K562 (cell line): ENCODE measurements at regions not wholly inside any gene's neighbourhood (a gene's known extent, or its start where the extent isn't known, plus 50 kb on each side); places are given as distances from the start of the nearest gene placed in this dataset.

Source experiments
- ATAC-seq: fragments of 200-7000 bp; cut with Tn5 transposase; 3 replicates; pipeline ENCODE4 v1.9.1; 2020; ENCODE audit warnings: moderate library complexity
- BruUV-seq: library from RNA; stranded (reverse); fragments of 400-500 nt; replicated peaks from 2 replicates; lab custom pipeline; 2021; lab: Mats Ljungman, UMichigan
- CTCF ChIA-PET: fragments of 300-600 bp; formaldehyde crosslinking; extraction: SDS; loops from one replicate; lab custom pipeline; 2021; ENCODE audit warnings: low intra/inter-chr PET ratio; lab: Yijun Ruan, JAX
- POLR2A ChIA-PET: fragments of 300-600, 350-650 bp; sonication (Branson Sonifier 250); formaldehyde crosslinking; extraction: SDS; loops from one replicate; lab custom pipeline; 2021; ENCODE audit warnings: antibody characterized with exemption, inconsistent platforms; lab: Yijun Ruan, JAX
- DNase-seq, 4 experiments: peaks; one replicate each; pipeline versions ENCODE4 v3.0.0 to v3.0.0-alpha.2; 2011 to 2018; ENCODE audit warnings: low spot score in 3 of 4, mixed read lengths in 3 of 4; ENCODE audit errors: extremely low read depth in 1 of 4
- FAIRE-seq: peaks from 2 replicates; lab custom pipeline; 2011; peaks lifted over from hg19 to GRCh38; lab: Jason Lieb, UNC
- H2AFZ ChIP-seq: 2 replicates; pipeline ENCODE4 v1.6.0; 2011; ENCODE audit warnings: low read depth, low read length, control low read depth, inconsistent platforms
- H3K27ac ChIP-seq: fragments of 200-600 bp; 3 replicates; pipeline ENCODE4 v1.8.0; 2011; ENCODE audit warnings: low read depth, mild to moderate bottlenecking, control low read depth, inconsistent platforms, low read length, moderate library complexity, mixed read lengths; ENCODE audit errors: extremely low read depth
- H3K27me3 ChIP-seq, 2 experiments: fragments of 300-600 bp in 1 of 2; 2 replicates in 1 of 2; 3 replicates in 1 of 2; pipeline versions ENCODE4 v1.6.0 to v1.8.0; 2011; ENCODE audit warnings: inconsistent platforms in 2 of 2, low read length in 2 of 2, mild to moderate bottlenecking in 1 of 2, mixed read lengths in 1 of 2, moderate library complexity in 1 of 2; ENCODE audit not compliant: control insufficient read depth in 2 of 2, insufficient read depth in 2 of 2
- H3K36me3 ChIP-seq: fragments of 300-600 bp; 3 replicates; pipeline ENCODE4 v1.8.0; 2011; ENCODE audit warnings: mild to moderate bottlenecking, low read length, inconsistent platforms; ENCODE audit not compliant: control insufficient read depth, insufficient read depth
- H3K4me1 ChIP-seq, 2 experiments: fragments of 200-600 bp in 1 of 2; replicated peaks in 1 of 2; 2 replicates in 1 of 2; 3 replicates in 1 of 2; pipeline versions ENCODE4 v1.5.1 to v1.8.0; 2011; ENCODE audit warnings: inconsistent platforms in 2 of 2, low read length in 2 of 2, mild to moderate bottlenecking in 1 of 2, mixed read lengths in 1 of 2, moderate library complexity in 1 of 2; ENCODE audit not compliant: control insufficient read depth in 2 of 2, insufficient read depth in 2 of 2
- H3K4me2 ChIP-seq: 2 replicates; pipeline ENCODE4 v1.6.1; 2011; ENCODE audit warnings: low read length, control low read depth, inconsistent platforms, mixed read lengths; ENCODE audit not compliant: insufficient read depth
- H3K4me3 ChIP-seq: fragments of 200-600 bp; sonication (generic), shearing (Covaris generic); 2 replicates; pipeline ENCODE4 v1.5.1; 2016; ENCODE audit warnings: control low read depth, inconsistent platforms
- H3K79me2 ChIP-seq: fragments of 200-600 bp; 3 replicates; pipeline ENCODE4 v1.8.0; 2011; ENCODE audit warnings: low read length, inconsistent platforms; ENCODE audit not compliant: control insufficient read depth, insufficient read depth
- H3K9ac ChIP-seq, 2 experiments: 2 replicates each; pipeline versions ENCODE4 v1.6.0 to v1.6.1; 2011; ENCODE audit warnings: low read depth in 2 of 2, low read length in 2 of 2, control low read depth in 1 of 2, inconsistent platforms in 1 of 2, mild to moderate bottlenecking in 1 of 2, mixed read lengths in 1 of 2; ENCODE audit not compliant: insufficient read depth in 1 of 2
- H3K9me1 ChIP-seq: one replicate; pipeline ENCODE4 v1.6.0; 2011; ENCODE audit warnings: inconsistent platforms, mild to moderate bottlenecking, low read length, moderate library complexity; ENCODE audit not compliant: control insufficient read depth, insufficient read depth
- H3K9me3 ChIP-seq: replicated peaks from 2 replicates; pipeline ENCODE4 v1.5.1; 2011; ENCODE audit warnings: low read depth, low read length, inconsistent platforms; ENCODE audit not compliant: control insufficient read depth, insufficient read depth
- H4K20me1 ChIP-seq: replicated peaks from 2 replicates; pipeline ENCODE4 v1.6.1; 2011; ENCODE audit warnings: low read length, inconsistent platforms, mixed read lengths; ENCODE audit not compliant: control insufficient read depth, insufficient read depth
- ESRRA ChIP-seq: fragments of 450-650 bp; IDR thresholded peaks from 2 replicates; pipeline ENCODE4 v1.6.1; 2014; ENCODE audit warnings: low read depth, mild to moderate bottlenecking, moderate library complexity, borderline replicate concordance
- KAT2B ChIP-seq: IDR thresholded peaks from one replicate; pipeline ENCODE4 v1.6.1; 2012; ENCODE audit warnings: low read depth, mild to moderate bottlenecking, control low read depth, inconsistent platforms, low read length, moderate library complexity
- KLF10 ChIP-seq: fragments of 250-450 bp; sonication (Bioruptor Pico); IDR thresholded peaks from 2 replicates; pipeline ENCODE4 v1.6.1; 2021; ENCODE audit warnings: matching md5 sums
- MBD2 ChIP-seq: sonication (generic); IDR thresholded peaks from 2 replicates; pipeline ENCODE4 v1.6.1; 2016; ENCODE audit warnings: low read depth, borderline replicate concordance
- NFE2 ChIP-seq: IDR thresholded peaks from 2 replicates; pipeline ENCODE4 v1.6.1; 2014; ENCODE audit warnings: antibody characterized with exemption, low read depth
- SIN3B ChIP-seq: fragments of 450-650 bp; IDR thresholded peaks from 2 replicates; pipeline ENCODE4 v1.6.1; 2017; ENCODE audit warnings: low read depth, mild to moderate bottlenecking, moderate library complexity
- TOE1 ChIP-seq, 2 experiments: fragments of 450-650 bp in 1 of 2; sonication (generic) in 1 of 2; formaldehyde crosslinking in 1 of 2; IDR thresholded peaks; 2 replicates each; pipeline versions ENCODE4 v1.7.1 to v1.8.0; 2016 to 2022; ENCODE audit warnings: borderline replicate concordance in 2 of 2, mild to moderate bottlenecking in 2 of 2, antibody characterized with exemption in 1 of 2, inconsistent platforms in 1 of 2, low read depth in 1 of 2, missing genetic modification reagents in 1 of 2, moderate library complexity in 1 of 2
- ZNF280B ChIP-seq: fragments of 250-450 bp; sonication (Bioruptor Pico); IDR thresholded peaks from 2 replicates; pipeline ENCODE4 v1.5.1; 2021; ENCODE audit warnings: mild to moderate bottlenecking
- ZNF431 ChIP-seq: sonication (generic); formaldehyde crosslinking; IDR thresholded peaks from 2 replicates; pipeline ENCODE4 v1.8.0; 2022; ENCODE audit warnings: mild to moderate bottlenecking, missing genetic modification reagents
- ZZZ3 ChIP-seq: fragments of 450-650 bp; IDR thresholded peaks from 2 replicates; pipeline ENCODE4 v1.6.1; 2016; ENCODE audit warnings: antibody characterized with exemption, mild to moderate bottlenecking, moderate library complexity
- WGBS: fragments of 100-300 bp; shearing (Covaris generic); methylation state at CpG from one replicate; pipeline ENCODE4 v1.1.6; 2016; ENCODE audit warnings: low coverage, mixed read lengths; ENCODE audit not compliant: insufficient coverage; ENCODE audit errors: missing lambda C conversion rate; 5-methylcytosine and 5-hydroxymethylcytosine counted together
- in situ Hi-C: fragments of 300-500 bp; cut with MboI; formaldehyde crosslinking; loops from 4 replicates; pipeline ENCODE4 v1.15.0; 2018; ENCODE audit warnings: inconsistent platforms, mixed read lengths
- intact Hi-C: fragments of 100-400 bp; cut with micrococcal nuclease; formaldehyde crosslinking; loops from 2 replicates; pipeline ENCODE4 v1.14.2; 2022
- TF ChIP-seq, protein P1 (sequence below): fragments of 200-800 bp; sonication (Bioruptor generic); IDR thresholded peaks from 2 replicates; pipeline ENCODE4 v1.6.1; 2016; ENCODE audit warnings: missing genetic modification characterization, missing compliant biosample characterization
- TF ChIP-seq, protein P2 (sequence below): fragments of 250-450 bp; sonication (Bioruptor Pico); IDR thresholded peaks from 2 replicates; pipeline ENCODE4 v1.8.0; 2021; ENCODE audit warnings: moderate library complexity, mild to moderate bottlenecking, inconsistent platforms

- H3K9me1 ChIP-seq: no peaks in the 10 kb centered on the region
- no peaks in the 10 kb centered on the region for H3K9me3 ChIP-seq
- no peak for DNase-seq
- H3K36me3 ChIP-seq: no peaks in the 10 kb centered on the region
- CTCF ChIA-PET: no interaction called here
- intact Hi-C loops (no loop called here), in situ Hi-C loops (no loop called here)
- no peak overlapping the region for H3K9ac ChIP-seq
- H3K4me1 ChIP-seq: no peaks in the 10 kb centered on the region
- no peaks in the 10 kb centered on the region for H3K79me2 ChIP-seq
- no peak overlapping the region for H3K4me2 ChIP-seq
- no peak overlapping the region for H2AFZ ChIP-seq
- TF ChIP-seq MBD2 (no peak), ZZZ3 (no peak), KLF10 (CRISPR knock-in tag) (no peak), ZNF431 (no peak), KAT2B (no peak), ESRRA (no peak), ZNF280B (no peak), NFE2 (no peak), SIN3B (no peak), TOE1 (IDR thresholded peaks at IDR 0.05; ENCODE audit: borderline replicate concordance) (no peak), TOE1 (CRISPR knock-in tag; IDR thresholded peaks at IDR 0.05; ENCODE audit: borderline replicate concordance, low read depth) (no peak)
- TF ChIP-seq, protein P1, sequence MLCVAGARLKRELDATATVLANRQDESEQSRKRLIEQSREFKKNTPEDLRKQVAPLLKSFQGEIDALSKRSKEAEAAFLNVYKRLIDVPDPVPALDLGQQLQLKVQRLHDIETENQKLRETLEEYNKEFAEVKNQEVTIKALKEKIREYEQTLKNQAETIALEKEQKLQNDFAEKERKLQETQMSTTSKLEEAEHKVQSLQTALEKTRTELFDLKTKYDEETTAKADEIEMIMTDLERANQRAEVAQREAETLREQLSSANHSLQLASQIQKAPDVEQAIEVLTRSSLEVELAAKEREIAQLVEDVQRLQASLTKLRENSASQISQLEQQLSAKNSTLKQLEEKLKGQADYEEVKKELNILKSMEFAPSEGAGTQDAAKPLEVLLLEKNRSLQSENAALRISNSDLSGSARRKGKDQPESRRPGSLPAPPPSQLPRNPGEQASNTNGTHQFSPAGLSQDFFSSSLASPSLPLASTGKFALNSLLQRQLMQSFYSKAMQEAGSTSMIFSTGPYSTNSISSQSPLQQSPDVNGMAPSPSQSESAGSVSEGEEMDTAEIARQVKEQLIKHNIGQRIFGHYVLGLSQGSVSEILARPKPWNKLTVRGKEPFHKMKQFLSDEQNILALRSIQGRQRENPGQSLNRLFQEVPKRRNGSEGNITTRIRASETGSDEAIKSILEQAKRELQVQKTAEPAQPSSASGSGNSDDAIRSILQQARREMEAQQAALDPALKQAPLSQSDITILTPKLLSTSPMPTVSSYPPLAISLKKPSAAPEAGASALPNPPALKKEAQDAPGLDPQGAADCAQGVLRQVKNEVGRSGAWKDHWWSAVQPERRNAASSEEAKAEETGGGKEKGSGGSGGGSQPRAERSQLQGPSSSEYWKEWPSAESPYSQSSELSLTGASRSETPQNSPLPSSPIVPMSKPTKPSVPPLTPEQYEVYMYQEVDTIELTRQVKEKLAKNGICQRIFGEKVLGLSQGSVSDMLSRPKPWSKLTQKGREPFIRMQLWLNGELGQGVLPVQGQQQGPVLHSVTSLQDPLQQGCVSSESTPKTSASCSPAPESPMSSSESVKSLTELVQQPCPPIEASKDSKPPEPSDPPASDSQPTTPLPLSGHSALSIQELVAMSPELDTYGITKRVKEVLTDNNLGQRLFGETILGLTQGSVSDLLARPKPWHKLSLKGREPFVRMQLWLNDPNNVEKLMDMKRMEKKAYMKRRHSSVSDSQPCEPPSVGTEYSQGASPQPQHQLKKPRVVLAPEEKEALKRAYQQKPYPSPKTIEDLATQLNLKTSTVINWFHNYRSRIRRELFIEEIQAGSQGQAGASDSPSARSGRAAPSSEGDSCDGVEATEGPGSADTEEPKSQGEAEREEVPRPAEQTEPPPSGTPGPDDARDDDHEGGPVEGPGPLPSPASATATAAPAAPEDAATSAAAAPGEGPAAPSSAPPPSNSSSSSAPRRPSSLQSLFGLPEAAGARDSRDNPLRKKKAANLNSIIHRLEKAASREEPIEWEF: no peak
- TF ChIP-seq, protein P2, sequence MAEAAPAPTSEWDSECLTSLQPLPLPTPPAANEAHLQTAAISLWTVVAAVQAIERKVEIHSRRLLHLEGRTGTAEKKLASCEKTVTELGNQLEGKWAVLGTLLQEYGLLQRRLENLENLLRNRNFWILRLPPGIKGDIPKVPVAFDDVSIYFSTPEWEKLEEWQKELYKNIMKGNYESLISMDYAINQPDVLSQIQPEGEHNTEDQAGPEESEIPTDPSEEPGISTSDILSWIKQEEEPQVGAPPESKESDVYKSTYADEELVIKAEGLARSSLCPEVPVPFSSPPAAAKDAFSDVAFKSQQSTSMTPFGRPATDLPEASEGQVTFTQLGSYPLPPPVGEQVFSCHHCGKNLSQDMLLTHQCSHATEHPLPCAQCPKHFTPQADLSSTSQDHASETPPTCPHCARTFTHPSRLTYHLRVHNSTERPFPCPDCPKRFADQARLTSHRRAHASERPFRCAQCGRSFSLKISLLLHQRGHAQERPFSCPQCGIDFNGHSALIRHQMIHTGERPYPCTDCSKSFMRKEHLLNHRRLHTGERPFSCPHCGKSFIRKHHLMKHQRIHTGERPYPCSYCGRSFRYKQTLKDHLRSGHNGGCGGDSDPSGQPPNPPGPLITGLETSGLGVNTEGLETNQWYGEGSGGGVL (CRISPR knock-in tag): no peak
- under 1% methylated on average over 8 of the region's 8 CpGs for WGBS
- no peak overlapping the region for H3K4me3 ChIP-seq
- POLR2A ChIA-PET: no interaction called here
- no peak for ATAC-seq
- H3K27me3 ChIP-seq: no peaks in the 10 kb centered on the region
- BruUV-seq: no TSS peak
- H3K27ac ChIP-seq: no peak overlapping the region
- no peaks in the 10 kb centered on the region for H4K20me1 ChIP-seq
- no peak for FAIRE-seq
Observed at GRCh38 chr6:102223942-102224341, 830.4 kb downstream of the GRIK2 start.
